SU-DHL-6 (cell line): ENCODE measurements at regions not wholly inside any gene's neighbourhood (a gene's known extent, or its start where the extent isn't known, plus 50 kb on each side); places are given as distances from the start of the nearest gene placed in this dataset.

ENCODE experiments used
- H2AFZ ChIP-seq: fragments of 200-600 bp; sonication (generic); 2 replicates; pipeline ENCODE4 v1.6.1; 2014; ENCODE audit warnings: low read depth, mild to moderate bottlenecking, moderate library complexity, mixed read lengths, antibody characterized with exemption, low read length; ENCODE audit not compliant: severe bottlenecking
- H3F3A ChIP-seq: fragments of 200-600 bp; shearing (Covaris generic); 2 replicates; pipeline ENCODE4 v1.6.0; 2016; ENCODE audit warnings: antibody characterized with exemption, mild to moderate bottlenecking; ENCODE audit not compliant: insufficient read depth
- H3K27ac ChIP-seq: fragments of 200-600 bp; sonication (generic); 2 replicates; pipeline ENCODE4 v1.5.1; 2016; ENCODE audit warnings: low read depth, mild to moderate bottlenecking, low read length, moderate library complexity, mixed read lengths
- H3K27me3 ChIP-seq: fragments of 200-600 bp; sonication (generic), shearing (Covaris generic); 2 replicates; pipeline ENCODE4 v1.6.0; 2014; ENCODE audit warnings: mild to moderate bottlenecking, low read length
- H3K36me3 ChIP-seq: fragments of 200-600 bp; sonication (generic); 2 replicates; pipeline ENCODE4 v1.6.1; 2014; ENCODE audit warnings: mild to moderate bottlenecking, low read length, mixed read lengths
- H3K4me2 ChIP-seq: fragments of 300-600, 200-600 bp; shearing (Covaris generic), sonication (generic); 2 replicates; pipeline ENCODE4 v1.6.0; 2014; ENCODE audit warnings: low read length, low read depth, mild to moderate bottlenecking; ENCODE audit not compliant: poor library complexity, severe bottlenecking
- H3K4me3 ChIP-seq: fragments of 200-600 bp; sonication (generic); 2 replicates; pipeline ENCODE4 v1.5.1; 2014; ENCODE audit warnings: antibody characterized with exemption, low read length, mild to moderate bottlenecking, mixed read lengths; ENCODE audit not compliant: insufficient read depth, poor library complexity, severe bottlenecking
- H3K79me2 ChIP-seq: fragments of 200-600 bp; sonication (generic); 2 replicates; pipeline ENCODE4 v1.6.1; 2014; ENCODE audit warnings: mild to moderate bottlenecking, low read length, moderate library complexity; ENCODE audit not compliant: insufficient read depth
- H3K9ac ChIP-seq: fragments of 200-600 bp; sonication (generic); 2 replicates; pipeline ENCODE4 v1.7.0; 2014; ENCODE audit warnings: mild to moderate bottlenecking, low read length
- H3K9me2 ChIP-seq: fragments of 200-600 bp; sonication (generic); replicated peaks from 2 replicates; pipeline ENCODE4 v1.6.1; 2014; ENCODE audit warnings: low read length; ENCODE audit not compliant: insufficient read depth
- H3K9me3 ChIP-seq: fragments of 200-600 bp; sonication (generic); 2 replicates; pipeline ENCODE4 v1.6.1; 2014; ENCODE audit warnings: low read length, mixed read lengths; ENCODE audit not compliant: insufficient read depth
- H4K20me1 ChIP-seq: fragments of 200-600 bp; sonication (generic); 2 replicates; pipeline ENCODE4 v1.6.1; 2014; ENCODE audit warnings: low read depth, mild to moderate bottlenecking, antibody characterized with exemption, low read length, moderate library complexity, mixed read lengths
- EZH2phosphoT487 ChIP-seq: fragments of 200-600 bp; sonication (generic), shearing (Covaris generic); conservative IDR thresholded peaks from 2 replicates; pipeline ENCODE4 v1.6.1; 2018; ENCODE audit warnings: mild to moderate bottlenecking, antibody characterized with exemption, low read length, moderate library complexity, mixed read lengths
- TF ChIP-seq, protein P1 (sequence below): fragments of 200-600 bp; sonication (generic); IDR thresholded peaks from one replicate; pipeline ENCODE4 v1.5.1; 2017; ENCODE audit warnings: antibody characterized with exemption, mild to moderate bottlenecking, low read length, moderate library complexity; ENCODE audit not compliant: insufficient read depth, poor library complexity, severe bottlenecking

DNA sequence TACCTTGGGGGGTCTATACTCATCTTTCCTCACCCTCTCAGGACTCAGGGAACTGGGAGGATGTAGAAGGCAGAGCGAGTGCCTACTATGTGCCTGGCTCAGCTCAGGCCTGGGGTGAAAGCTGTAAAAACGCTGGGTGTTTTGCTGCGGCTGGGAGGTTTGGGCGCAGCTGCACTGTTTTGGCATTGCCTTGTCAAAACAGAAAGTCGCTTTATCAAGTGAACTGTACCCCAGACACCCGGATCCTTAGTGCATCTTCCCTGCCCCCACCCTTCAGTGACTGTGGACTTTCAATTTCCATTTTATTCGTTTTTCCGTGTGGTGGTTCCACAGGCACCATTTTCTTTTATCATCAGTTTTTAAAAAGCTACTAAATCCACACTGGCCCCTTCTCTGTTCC lies 86.7 kb upstream of the ZNF716 start:
- Histone ChIP-seq H2AFZ (no peak overlapping the region), H3K36me3 (no peaks in the 10 kb centered on the region), H3K27ac (no peak overlapping the region), H3F3A (no peaks in the 10 kb centered on the region), H3K9me3 (no peaks in the 10 kb centered on the region; the same call in 1 of the 2 replicates), H3K4me3 (no peak overlapping the region), H3K79me2 (no peaks in the 10 kb centered on the region), H4K20me1 (no peaks in the 10 kb centered on the region), H3K27me3 (no peaks in the 10 kb centered on the region), H3K9me2 (no peaks in the 10 kb centered on the region), H3K4me2 (no peak overlapping the region), H3K9ac (no peak overlapping the region)
- TF ChIP-seq EZH2phosphoT487 = no peak
- TF ChIP-seq, protein P1, sequence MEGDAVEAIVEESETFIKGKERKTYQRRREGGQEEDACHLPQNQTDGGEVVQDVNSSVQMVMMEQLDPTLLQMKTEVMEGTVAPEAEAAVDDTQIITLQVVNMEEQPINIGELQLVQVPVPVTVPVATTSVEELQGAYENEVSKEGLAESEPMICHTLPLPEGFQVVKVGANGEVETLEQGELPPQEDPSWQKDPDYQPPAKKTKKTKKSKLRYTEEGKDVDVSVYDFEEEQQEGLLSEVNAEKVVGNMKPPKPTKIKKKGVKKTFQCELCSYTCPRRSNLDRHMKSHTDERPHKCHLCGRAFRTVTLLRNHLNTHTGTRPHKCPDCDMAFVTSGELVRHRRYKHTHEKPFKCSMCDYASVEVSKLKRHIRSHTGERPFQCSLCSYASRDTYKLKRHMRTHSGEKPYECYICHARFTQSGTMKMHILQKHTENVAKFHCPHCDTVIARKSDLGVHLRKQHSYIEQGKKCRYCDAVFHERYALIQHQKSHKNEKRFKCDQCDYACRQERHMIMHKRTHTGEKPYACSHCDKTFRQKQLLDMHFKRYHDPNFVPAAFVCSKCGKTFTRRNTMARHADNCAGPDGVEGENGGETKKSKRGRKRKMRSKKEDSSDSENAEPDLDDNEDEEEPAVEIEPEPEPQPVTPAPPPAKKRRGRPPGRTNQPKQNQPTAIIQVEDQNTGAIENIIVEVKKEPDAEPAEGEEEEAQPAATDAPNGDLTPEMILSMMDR = no peak

DNA sequence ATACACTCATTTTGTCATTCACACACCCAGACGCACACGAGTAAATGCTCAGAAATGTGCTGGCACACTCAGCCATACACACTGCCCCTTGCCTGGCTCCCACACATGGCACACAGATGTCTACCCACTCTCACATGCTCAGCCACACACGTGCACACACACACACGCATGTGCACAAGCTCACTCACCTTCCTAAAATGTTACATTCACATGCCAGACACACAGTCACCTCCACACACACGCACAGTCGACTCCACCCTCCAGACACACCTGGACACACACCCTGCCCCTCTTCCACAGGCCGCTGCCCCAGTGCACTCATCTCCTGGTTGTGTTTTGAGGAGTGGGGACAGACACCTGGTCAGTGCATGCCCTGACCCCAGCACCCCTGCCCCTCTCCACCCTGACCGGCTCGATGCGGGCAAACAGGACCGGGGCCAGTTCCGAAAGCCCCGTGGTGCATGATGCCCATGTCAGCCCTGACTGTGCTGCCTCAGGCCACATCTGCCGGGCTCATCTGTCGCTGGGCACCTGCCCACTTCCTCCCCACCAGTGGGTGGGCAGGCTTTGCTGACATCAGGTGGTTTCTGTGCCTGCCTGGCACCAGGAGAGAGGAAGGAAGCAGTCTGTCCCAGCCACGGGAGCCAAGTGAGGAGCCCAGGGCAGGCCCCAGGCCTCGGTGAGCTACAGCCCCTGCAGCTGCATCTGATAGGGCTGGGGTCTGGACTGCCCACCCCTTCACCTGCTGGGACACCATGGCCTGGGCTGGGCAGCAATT lies 84.9 kb upstream of the ZNF716 start:
- Histone ChIP-seq H3K27ac (no peak overlapping the region), H4K20me1 (no peaks in the 10 kb centered on the region), H3F3A (no peaks in the 10 kb centered on the region), H2AFZ (no peak overlapping the region), H3K79me2 (no peaks in the 10 kb centered on the region), H3K9me3 (no peaks in the 10 kb centered on the region), H3K4me2 (no peak overlapping the region), H3K36me3 (no peaks in the 10 kb centered on the region), H3K4me3 (no peak overlapping the region), H3K9ac (no peak overlapping the region), H3K27me3 (no peaks in the 10 kb centered on the region), H3K9me2 (no peaks in the 10 kb centered on the region)
- TF ChIP-seq, protein P1 = no peak
- no peak for TF ChIP-seq EZH2phosphoT487

DNA sequence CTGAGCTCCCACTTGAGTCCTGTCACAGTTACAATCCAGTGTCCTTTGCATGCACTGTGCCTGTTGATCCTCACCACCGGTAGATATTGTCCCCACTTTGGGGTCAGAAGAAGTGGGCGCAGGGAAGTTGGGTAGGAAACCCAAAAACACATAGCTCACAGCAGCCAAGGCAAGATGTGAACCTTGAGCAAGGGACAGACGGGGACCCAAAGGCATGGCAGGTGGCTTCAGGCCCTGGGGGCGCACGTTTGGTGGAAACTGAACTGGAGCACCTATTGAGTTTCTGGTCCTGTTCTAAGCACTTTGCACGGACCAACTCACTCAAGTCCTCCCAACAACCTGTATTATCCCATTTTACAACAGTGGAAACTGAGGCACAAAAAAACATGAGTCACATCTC lies 82.8 kb upstream of the ZNF716 start:
- Histone ChIP-seq H3K36me3 (no peaks in the 10 kb centered on the region), H3K4me2 (no peak overlapping the region), H3K4me3 (no peak overlapping the region), H3K79me2 (no peaks in the 10 kb centered on the region), H3K27ac (no peak overlapping the region), H3K27me3 (no peaks in the 10 kb centered on the region), H3K9me3 (no peaks in the 10 kb centered on the region; the same call in 1 of the 2 replicates), H3F3A (no peaks in the 10 kb centered on the region), H4K20me1 (no peaks in the 10 kb centered on the region), H3K9me2 (no peaks in the 10 kb centered on the region), H2AFZ (no peak overlapping the region), H3K9ac (no peak overlapping the region)
- TF ChIP-seq, protein P1 = no peak
- TF ChIP-seq EZH2phosphoT487 = no peak
